SW480 (cell line): ENCODE measurements at regions not wholly inside any gene's neighbourhood (a gene's known extent, or its start where the extent isn't known, plus 50 kb on each side); places are given as distances from the start of the nearest gene placed in this dataset.
"Not testable (repeated sequence)": the region's sequence is repeated elsewhere in the genome, so short reads cannot be mapped to it uniquely, and the experiment has no call there.

ENCODE experiments used
- DNase-seq: peaks from one replicate; pipeline ENCODE4 v3.0.0-alpha.2; 2016; ENCODE audit warnings: low spot score

DNA sequence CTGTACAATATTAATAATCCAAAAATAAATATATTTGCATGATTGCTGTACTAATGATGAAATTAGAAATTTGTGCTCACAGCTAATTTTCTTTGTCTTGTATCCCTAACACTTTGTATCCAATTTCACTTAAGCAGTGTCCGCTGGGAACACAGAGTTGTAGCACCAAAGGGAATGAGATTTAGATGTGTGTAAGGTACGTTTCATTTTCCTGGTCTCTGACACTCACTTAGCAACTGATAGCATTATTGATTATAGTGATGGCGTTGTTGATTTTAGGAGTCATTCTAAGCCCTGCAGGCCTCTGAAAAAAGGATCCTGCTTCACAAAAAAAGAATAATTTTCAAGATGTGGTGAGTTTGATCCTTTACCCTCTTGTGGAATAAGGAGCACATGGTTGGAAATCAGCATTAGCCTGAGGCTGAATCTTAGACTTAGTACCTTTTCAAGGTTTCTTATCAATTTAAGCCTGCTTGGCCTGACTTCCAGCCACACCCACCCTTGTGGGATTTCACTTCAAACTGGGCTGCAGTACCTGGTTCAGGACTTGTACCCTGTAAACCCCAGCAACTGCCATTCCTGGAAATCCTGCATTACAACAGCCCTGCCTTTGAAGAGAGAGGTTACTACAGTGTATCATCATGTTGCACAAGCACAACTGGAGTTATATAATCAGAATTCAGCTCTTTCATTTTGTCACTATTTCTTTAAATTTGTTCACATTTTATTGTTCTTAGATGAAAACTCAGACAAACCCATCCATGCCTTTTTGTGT is 116.2 kb downstream of the RND3 start:
- DNase-seq = no peak

DNA sequence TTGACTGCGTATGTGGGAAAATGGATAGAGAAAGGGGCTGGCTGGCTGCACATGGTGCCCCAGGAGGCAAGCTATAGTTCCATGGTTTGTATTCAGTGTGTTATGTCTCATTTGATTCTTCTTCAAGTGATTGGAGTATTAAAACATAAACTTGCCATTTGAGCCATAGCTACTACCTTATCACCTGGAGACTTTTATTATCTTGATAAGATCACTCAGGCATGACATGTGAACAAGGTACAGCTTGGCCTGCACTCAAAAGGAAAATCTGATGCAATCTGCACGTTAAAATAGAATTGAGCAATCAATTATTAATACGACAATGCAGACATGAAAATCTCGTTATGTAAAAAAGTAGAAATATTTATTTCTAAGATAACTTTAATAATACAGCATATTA is 116.9 kb downstream of the RND3 start:
- DNase-seq = no peak

DNA sequence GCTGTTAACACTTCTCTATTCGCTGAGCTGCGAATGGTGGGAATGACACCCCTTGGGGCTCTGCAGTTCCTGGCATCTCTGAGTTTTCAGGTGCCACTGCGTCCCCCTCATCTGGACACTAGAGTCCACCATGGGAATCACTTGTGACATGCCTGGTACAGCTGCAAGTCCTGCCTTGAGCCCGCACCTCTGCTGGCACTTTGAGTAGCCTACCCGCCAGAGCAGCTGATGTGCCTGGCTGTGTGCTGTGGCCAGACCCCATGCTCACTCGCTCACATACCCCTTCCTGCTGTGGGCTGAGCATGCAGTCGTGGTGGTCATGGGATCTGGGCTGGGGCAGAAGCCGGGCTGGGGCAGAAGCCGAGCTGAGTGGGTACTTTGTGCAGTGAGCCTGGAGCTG is 117.6 kb downstream of the RND3 start:
- no peak for DNase-seq

DNA sequence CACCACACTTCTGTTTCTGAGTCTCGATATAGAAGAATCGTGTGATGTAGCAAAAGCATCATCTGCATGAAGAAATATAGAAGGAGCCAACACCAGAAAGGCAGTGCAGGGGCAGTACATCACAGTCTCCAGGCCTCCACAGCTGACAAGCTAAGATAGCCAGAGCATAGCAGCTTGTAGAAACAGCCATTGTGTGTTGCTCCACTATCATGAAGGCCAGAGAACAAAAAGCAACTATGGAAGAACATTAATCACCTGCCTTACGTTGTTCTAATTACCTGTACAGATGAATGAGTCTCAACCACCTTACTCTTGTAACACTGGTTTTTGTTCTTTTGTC is 129.0 kb downstream of the RND3 start:
- DNase-seq = no peak

DNA sequence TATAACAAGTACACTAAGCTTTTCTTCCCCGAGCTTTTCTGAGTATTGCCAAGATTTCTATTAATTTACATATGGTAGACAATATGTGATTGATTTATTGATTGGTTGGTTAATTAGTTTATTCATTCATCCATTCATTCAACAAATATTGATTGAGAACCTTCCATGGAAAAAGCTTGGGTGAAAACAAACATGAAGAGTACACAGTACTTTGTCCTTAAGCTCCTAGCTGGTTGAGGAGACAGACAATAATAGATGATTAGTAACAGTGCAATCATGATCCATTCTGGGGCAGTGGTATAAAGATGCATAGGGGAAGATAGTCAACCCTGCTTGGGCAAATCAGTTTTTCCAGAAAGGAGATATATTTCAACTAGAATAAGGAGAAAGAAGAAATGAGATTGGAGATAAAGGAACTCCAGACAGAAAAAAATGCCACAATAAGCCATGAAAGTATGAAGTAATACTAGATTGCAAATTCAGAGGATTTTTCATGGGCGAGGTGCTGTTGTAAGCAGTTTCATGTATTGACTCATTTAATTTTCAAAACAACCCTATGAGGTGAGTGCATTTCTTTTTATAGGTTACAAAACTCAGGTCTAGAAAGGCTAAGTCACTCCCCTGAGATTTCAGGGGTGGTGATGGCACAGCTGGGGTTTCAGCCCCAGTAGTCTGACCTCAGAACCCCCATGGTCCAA is 129.5 kb downstream of the RND3 start:
- no peak for DNase-seq

DNA sequence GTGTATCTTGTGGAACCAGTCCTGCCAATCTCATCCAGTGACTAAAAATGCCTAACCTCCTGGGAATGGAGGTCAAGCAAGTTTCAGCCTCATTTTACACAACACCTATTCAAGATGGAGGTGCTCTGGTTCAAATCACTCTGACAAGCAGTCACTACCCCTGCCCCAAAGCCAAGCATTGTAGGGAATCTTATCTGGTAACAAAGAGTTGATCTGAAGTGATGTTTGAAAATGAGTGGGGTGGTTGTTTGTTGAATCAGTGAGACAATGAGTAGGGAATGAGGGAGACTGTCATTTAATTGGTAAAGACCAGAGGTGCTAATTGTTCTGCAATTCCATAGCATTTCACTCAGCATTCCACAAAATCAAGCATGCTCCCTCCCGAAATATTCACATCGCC is 132.0 kb downstream of the RND3 start:
- DNase-seq = no peak

GRCh38 chr2:150353376-150353775 is 134.1 kb downstream of the RND3 start:
- no peak for DNase-seq

DNA sequence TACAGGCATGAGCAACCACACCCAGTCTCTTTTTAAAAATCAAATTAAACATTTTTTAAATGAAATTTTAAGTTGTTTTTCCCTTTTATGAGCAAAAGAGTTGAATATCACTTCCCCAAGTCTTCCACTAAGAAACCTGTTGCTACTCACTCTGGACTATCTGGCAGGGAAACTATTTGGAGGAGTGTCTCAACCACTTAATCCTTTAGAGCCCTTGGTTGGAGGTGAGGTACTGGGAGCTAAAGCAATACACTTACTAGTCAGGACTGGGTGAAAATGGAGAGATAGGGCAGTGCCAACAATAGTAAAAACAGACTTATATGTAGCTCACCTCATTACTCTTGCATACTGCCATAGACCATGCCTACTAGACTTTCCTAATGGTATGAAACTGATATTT is 135.5 kb downstream of the RND3 start:
- DNase-seq = no peak

- no peak for DNase-seq
These were observed 137.0 kb downstream of the RND3 start for GRCh38 chr2:150350500-150350899.

- no peak for DNase-seq
These were observed 140.7 kb downstream of the RND3 start for GRCh38 chr2:150346806-150347205.

GRCh38 chr2:150341982-150342680 is 145.3 kb downstream of the RND3 start:
- DNase-seq = no peak

GRCh38 chr2:150339951-150340350 is 147.5 kb downstream of the RND3 start:
- DNase-seq = no peak

- DNase-seq = no peak
These were observed 148.2 kb downstream of the RND3 start for GRCh38 chr2:150339282-150339681.

DNA sequence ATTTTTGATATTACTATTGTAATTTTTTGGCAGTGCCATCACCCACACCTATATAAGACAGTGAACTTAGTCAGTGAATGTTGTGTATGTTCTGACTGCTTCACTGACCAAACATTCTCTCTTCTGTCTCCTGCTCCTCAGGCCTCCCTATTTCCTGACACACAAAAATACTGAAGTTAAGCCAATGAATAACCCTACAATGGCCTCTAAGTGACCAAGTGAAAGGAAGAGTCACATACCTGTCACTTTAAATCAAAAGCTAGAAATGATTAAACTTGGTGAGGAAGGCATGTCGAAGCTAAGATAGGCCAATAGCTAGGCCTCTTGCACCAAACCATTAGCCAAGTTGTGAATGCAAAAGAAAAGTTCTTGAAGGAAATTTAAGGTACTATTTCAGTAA is 151.9 kb downstream of the RND3 start:
- DNase-seq = no peak

GRCh38 chr2:150332383-150332782 is 155.1 kb downstream of the RND3 start:
- DNase-seq = no peak

GRCh38 chr2:150327564-150328489 is 159.6 kb downstream of the RND3 start:
- no peak for DNase-seq

DNA sequence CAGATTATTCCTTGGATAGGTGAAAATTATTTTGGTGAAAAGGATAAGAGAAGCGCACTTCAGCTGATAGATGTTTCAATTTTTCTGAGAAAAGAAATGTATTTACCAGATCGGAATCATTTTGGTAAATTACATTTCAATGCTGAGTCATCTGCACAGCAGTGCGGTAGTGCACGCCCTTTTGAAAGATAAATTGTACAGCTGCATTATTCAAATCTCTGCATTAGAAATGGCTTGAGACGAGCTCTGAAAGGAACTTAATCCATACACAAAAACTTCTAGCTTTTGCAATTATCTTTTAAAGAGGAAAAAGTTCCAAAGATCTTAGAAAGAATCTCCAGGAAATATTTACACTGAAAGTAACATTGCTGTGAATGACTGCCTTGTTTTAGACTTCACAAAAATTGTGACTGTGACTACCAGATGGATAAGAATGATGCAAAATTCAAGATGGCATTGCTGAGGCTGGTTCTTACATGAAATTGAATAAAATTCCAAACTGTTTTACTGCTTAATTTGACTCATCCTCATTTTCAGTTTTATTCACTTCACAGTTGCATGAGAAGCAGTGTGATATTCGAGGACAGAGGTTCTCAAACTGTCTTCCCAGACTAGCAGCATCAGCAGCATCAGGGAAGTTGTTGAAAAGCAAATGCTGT is 161.7 kb downstream of the RND3 start:
- no peak for DNase-seq

DNA sequence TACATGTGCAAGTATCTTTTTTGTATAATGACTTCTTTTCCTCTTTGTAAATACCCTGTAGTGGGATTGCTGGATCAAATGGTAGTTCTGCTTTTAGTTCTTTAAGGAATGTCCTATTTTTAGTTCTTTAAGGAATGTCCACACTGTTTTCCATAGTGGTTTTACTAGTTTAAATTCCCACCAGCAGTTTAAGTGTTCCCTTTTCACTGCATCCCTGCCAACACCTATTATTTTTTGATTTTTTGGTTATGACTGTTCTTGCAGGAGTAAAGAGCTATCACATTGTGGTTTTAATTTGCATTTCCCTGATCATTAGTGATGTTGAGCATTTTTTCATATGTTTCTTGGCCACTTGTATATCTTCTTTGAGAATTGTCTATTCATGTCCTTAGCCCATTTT is 164.4 kb downstream of the RND3 start:
- DNase-seq = not testable (repeated sequence)

GRCh38 chr2:150320608-150321007 is 166.9 kb downstream of the RND3 start:
- DNase-seq = no peak

DNA sequence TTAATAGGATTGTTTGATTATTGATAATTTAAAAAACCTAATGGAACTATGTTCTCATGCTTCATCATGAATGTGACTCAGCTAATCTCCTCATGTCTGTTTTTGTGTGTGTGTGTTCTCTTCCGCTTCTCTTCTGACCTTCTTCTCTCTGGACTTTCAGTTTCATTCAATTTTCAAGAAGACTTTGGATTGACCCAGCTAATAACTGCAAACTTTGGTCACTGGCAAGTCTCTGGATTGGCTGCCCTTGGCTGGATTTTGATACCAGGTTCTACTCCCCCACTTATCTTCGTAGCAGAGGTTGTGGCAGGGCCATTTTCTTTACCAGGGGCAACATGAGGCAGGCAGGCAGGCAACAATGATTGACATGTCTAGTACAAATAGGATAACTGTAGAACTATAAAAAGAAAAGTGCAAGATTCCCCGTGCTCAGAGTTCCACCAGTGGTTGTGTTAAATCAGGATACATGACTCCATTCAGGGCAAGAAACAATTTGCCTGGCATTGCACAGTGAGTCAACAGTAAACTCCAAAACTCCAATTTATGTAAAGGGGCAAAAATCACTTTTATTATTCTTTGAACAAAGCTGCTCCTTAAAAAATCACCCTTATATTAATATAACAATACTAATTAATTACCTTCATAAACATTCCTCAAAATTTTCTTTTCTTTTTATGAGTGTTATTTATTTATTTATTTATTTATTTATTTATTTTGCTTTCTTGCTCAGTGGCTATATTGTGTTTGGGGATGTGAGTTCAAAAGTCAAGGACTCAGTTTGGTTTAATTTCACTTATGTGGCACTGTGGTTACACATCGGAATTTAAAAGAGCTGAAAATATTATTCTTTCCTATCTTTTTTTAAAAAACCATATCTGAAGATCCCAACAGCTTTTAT is 167.6 kb downstream of the RND3 start:
- DNase-seq = no peak

DNA sequence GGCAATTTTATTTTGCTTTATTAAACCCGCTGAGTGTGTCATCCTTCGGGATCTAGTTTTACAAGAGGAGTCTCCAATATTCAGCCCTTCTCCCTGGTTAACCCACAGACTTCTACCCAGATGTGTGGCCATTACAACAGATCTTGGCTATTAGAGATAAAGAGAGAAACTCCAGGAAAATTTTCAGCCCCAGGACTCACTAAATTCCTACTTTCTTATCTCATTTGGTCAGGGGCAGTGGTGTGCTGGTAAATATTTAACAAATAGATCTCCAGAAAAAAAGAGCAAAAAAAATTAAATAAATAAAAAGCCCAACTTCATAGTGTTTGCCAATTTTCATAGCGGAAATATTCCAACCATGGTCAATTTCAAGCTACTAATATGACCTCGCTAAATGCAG is 168.4 kb downstream of the RND3 start:
- no peak for DNase-seq
